Ureter (tissue), 1 donor: ENCODE measurements at regions not wholly inside any gene's neighbourhood (a gene's known extent, or its start where the extent isn't known, plus 50 kb on each side); places are given as distances from the start of the nearest gene placed in this dataset.
"Not testable (repeated sequence)": the region's sequence is repeated elsewhere in the genome, so short reads cannot be mapped to it uniquely, and the experiment has no call there.

Experiments used
- DNase-seq: peaks from one replicate; pipeline ENCODE4 v3.0.0-alpha.2; 2020; ENCODE audit warnings: low spot score
- donor health status: DM: yes; HTN: yes; CAD: no.

GRCh38 chr4:138507522-138507921 lies 265.4 kb upstream of the SLC7A11 start:
- DNase-seq = no peak

- DNase-seq = no peak
These were observed 259.5 kb upstream of the SLC7A11 start for GRCh38 chr4:138501614-138502013.

- no peak for DNase-seq
These were observed 258.7 kb upstream of the SLC7A11 start for GRCh38 chr4:138500869-138501268.

GRCh38 chr4:138499627-138500026 lies 257.5 kb upstream of the SLC7A11 start:
- DNase-seq = no peak

- no peak for DNase-seq
These were observed 252.8 kb upstream of the SLC7A11 start for GRCh38 chr4:138494931-138495330.

GRCh38 chr4:138494116-138494515 lies 252.0 kb upstream of the SLC7A11 start:
- no peak for DNase-seq

- no peak for DNase-seq
These were observed 250.0 kb upstream of the SLC7A11 start for GRCh38 chr4:138492176-138492575.

- no peak for DNase-seq
These were observed 246.4 kb upstream of the SLC7A11 start for GRCh38 chr4:138488533-138488932.

- no peak for DNase-seq
These were observed 245.5 kb upstream of the SLC7A11 start for GRCh38 chr4:138487670-138488069.

GRCh38 chr4:138487230-138487629 lies 245.1 kb upstream of the SLC7A11 start:
- DNase-seq = no peak

GRCh38 chr4:138485498-138485897 lies 243.3 kb upstream of the SLC7A11 start:
- DNase-seq = no peak

GRCh38 chr4:138475116-138475515 lies 233.0 kb upstream of the SLC7A11 start:
- DNase-seq = no peak

- DNase-seq = no peak
These were observed 231.2 kb upstream of the SLC7A11 start for GRCh38 chr4:138473339-138473738.

- DNase-seq = no peak
These were observed 218.6 kb upstream of the SLC7A11 start for GRCh38 chr4:138460477-138461414.

- DNase-seq = no peak
These were observed 216.6 kb upstream of the SLC7A11 start for GRCh38 chr4:138458751-138459150.

- DNase-seq = not testable (repeated sequence)
These were observed 214.2 kb upstream of the SLC7A11 start for GRCh38 chr4:138456349-138456748.

GRCh38 chr4:138455097-138455496 lies 212.9 kb upstream of the SLC7A11 start:
- no peak for DNase-seq

- DNase-seq = no peak
These were observed 210.7 kb upstream of the SLC7A11 start for GRCh38 chr4:138452826-138453225.

GRCh38 chr4:138451276-138451663 lies 209.1 kb upstream of the SLC7A11 start:
- DNase-seq = no peak

GRCh38 chr4:138450546-138451275 lies 208.6 kb upstream of the SLC7A11 start:
- no peak for DNase-seq

- DNase-seq = no peak
These were observed 207.8 kb upstream of the SLC7A11 start for GRCh38 chr4:138449938-138450337.

GRCh38 chr4:138448169-138448568 lies 206.0 kb upstream of the SLC7A11 start:
- DNase-seq = no peak

GRCh38 chr4:138446456-138446855 lies 204.3 kb upstream of the SLC7A11 start:
- DNase-seq = no peak
